ENCODE measurements at regions not wholly inside any gene's neighbourhood (a gene's known extent, or its start where the extent isn't known, plus 50 kb on each side); places are given as distances from the start of the nearest gene placed in this dataset.

GRCh38 chr21:39087238-39088030 is 95.8 kb downstream of the PSMG1 start:
- H3K4me3 ChIP-seq (ENCODE audit: insufficient read depth, low read depth, low read length) = no peak overlapping the region
- no peak for ATAC-seq (ENCODE audit: low read depth)
- H3K18ac ChIP-seq (ENCODE audit: low read depth, low read length) = peak overlapping the region; percentile 15; the same call in 1 of the 2 replicates
- 75% methylated on average over 16 of the region's 27 CpGs; no CpG with 5 or more reads in 1 of the 2 experiments for WGBS, 2 experiments (ENCODE audit: extremely low coverage in 2 of 2, insufficient read length in 1 of 2)
- ChIA-PET CTCF (interaction anchor here (1.5 kb wide), 1 partner anchor 10 kb away, joined by 4 read pairs; no protein-coding TSS in a partner anchor), POLR2A (ENCODE audit: unreplicated experiment) (no interaction called here)
- H2AK9ac ChIP-seq (replicated peaks; ENCODE audit: low read depth, low read length, poor library complexity) = peak overlapping the region; percentile 10
- H3K4ac ChIP-seq (ENCODE audit: low read depth, low read length) = peak overlapping the region; percentile 45
- peak overlapping the region; percentile 13; the same call in 1 of the 2 replicates for H2AK5ac ChIP-seq (ENCODE audit: low read depth, low read length)
- H4K91ac ChIP-seq (ENCODE audit: insufficient read depth, low read depth, low read length) = peak overlapping the region; percentile 29
- H3K9me1 ChIP-seq (ENCODE audit: insufficient read depth, low read length) = peaks cover 9% of the 10 kb centered on the region
- no peak overlapping the region for H3K27ac ChIP-seq (ENCODE audit: insufficient read depth, low read length)
- TF ChIP-seq MAZ (IDR thresholded peaks at IDR 0.05; ENCODE audit: borderline replicate concordance, low read depth, low read length) (no peak), CHD1 (IDR thresholded peaks at IDR 0.05; ENCODE audit: low read depth, low read length) (no peak), BHLHE40 (IDR thresholded peaks at IDR 0.05; ENCODE audit: low read depth, low read length) (no peak), SMC3 (IDR thresholded peaks at IDR 0.05; ENCODE audit: low read depth, low read length) (no peak), RCOR1 (IDR thresholded peaks at IDR 0.05; ENCODE audit: insufficient replicate concordance, low read length) (no peak), MAFK (IDR thresholded peaks at IDR 0.05; ENCODE audit: low read depth, low read length) (no peak), CTCF (conservative IDR thresholded peaks at IDR 0.05; ENCODE audit: low read depth, low read length) (no peak), FOS (IDR thresholded peaks at IDR 0.05; ENCODE audit: low read depth, low read length) (no peak), RFX5 (IDR thresholded peaks at IDR 0.05; ENCODE audit: low read depth, low read length) (no peak), USF2 (IDR thresholded peaks at IDR 0.05; ENCODE audit: low read depth, low read length) (no peak)
- TF ChIP-seq, protein P1, sequence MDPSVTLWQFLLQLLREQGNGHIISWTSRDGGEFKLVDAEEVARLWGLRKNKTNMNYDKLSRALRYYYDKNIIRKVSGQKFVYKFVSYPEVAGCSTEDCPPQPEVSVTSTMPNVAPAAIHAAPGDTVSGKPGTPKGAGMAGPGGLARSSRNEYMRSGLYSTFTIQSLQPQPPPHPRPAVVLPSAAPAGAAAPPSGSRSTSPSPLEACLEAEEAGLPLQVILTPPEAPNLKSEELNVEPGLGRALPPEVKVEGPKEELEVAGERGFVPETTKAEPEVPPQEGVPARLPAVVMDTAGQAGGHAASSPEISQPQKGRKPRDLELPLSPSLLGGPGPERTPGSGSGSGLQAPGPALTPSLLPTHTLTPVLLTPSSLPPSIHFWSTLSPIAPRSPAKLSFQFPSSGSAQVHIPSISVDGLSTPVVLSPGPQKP (IDR thresholded peaks at IDR 0.05; ENCODE audit: borderline replicate concordance, low read depth, low read length) = no peak
- H2BK15ac ChIP-seq (ENCODE audit: low read depth, low read length) = peak overlapping the region; percentile 65; the same call in 1 of the 3 replicates
- 0 out of 2 replicates have a peak overlapping the region, but pooled peaks have one; percentile 1 for H3K14ac ChIP-seq (replicated peaks; ENCODE audit: low read depth, low read length)
- no peaks in the 10 kb centered on the region for H3K9me3 ChIP-seq (ENCODE audit: control insufficient read depth, insufficient read depth, low read length)
- H3K79me1 ChIP-seq (ENCODE audit: low read depth in 1 of 2, low read length in 2 of 2) = no peaks in the 10 kb centered on the region
- DNase-seq = no peak
- H3K36me3 ChIP-seq (ENCODE audit: control insufficient read depth, insufficient read depth, low read length) = no peaks in the 10 kb centered on the region
- H3K56ac ChIP-seq (ENCODE audit: extremely low read depth, insufficient read depth, low read length) = no peak overlapping the region; the same call in 1 of the 2 replicates
- H2BK120ac ChIP-seq (ENCODE audit: low read depth, low read length) = peak overlapping the region; percentile 65
- intact Hi-C loops (cut with micrococcal nuclease) (no loop called here), in situ Hi-C loops (cut with MboI; ENCODE audit: low sequenced_read_pairs) (no loop called here), dilution Hi-C loops (cut with HindIII; ENCODE audit: low sequenced_read_pairs, unreplicated experiment) (no loop called here)
- H4K20me1 ChIP-seq (ENCODE audit: insufficient read depth, low read length) = no peaks in the 10 kb centered on the region
- peak overlapping the region; percentile 70 for H2AFZ ChIP-seq (replicated peaks; ENCODE audit: low read length, poor library complexity)
- H3K23ac ChIP-seq (ENCODE audit: low read depth, low read length) = no peak overlapping the region
- no peak overlapping the region for H3K9ac ChIP-seq (ENCODE audit: low read depth, low read length)
- H3K4me2 ChIP-seq (ENCODE audit: low read depth, low read length) = no peak overlapping the region
- H4K5ac ChIP-seq (ENCODE audit: low read depth, low read length) = peak overlapping the region; percentile 37; the same call in 1 of the 2 replicates
- H2BK20ac ChIP-seq (ENCODE audit: low read depth, low read length) = peak overlapping the region; percentile 52
- no peaks in the 10 kb centered on the region for H3K27me3 ChIP-seq (ENCODE audit: control insufficient read depth, insufficient read depth, low read length)
- H2BK5ac ChIP-seq (ENCODE audit: low read depth, low read length, poor library complexity, severe bottlenecking) = no peak overlapping the region
- H4K8ac ChIP-seq (ENCODE audit: low read depth in 2 of 2, low read length in 2 of 2) = peak overlapping the region in 1 of 2 experiments; percentile 11; a peak in 1 of 4 replicates
- H3K4me1 ChIP-seq (ENCODE audit: control insufficient read depth, insufficient read depth, low read length) = peaks cover 7% of the 10 kb centered on the region
- BruUV-seq (replicated peaks) = no TSS peak
